Erythroblast (primary cell): ENCODE measurements at regions not wholly inside any gene's neighbourhood (a gene's known extent, or its start where the extent isn't known, plus 50 kb on each side); places are given as distances from the start of the nearest gene placed in this dataset.

ENCODE experiments used
- DNase-seq, 2 experiments: peaks; one replicate each; lab custom pipeline; 2025; lab: John Stamatoyannopoulos, UW
- GATA1 ChIP-seq: IDR thresholded peaks from 2 replicates; pipeline ENCODE4 v1.6.1; 2011; ENCODE audit warnings: low read depth, mild to moderate bottlenecking, control low read depth, low read length, moderate library complexity
- POLR2A ChIP-seq: IDR thresholded peaks from 2 replicates; pipeline ENCODE4 v1.6.1; 2011; ENCODE audit warnings: mild to moderate bottlenecking, low read length

GRCh38 chr2:153079315-153079714 lies 360.9 kb downstream of the ARL6IP6 start:
- DNase-seq: no peak

GRCh38 chr2:153077311-153077710 lies 358.9 kb downstream of the ARL6IP6 start:
- no peak for DNase-seq
- TF ChIP-seq GATA1 (no peak), POLR2A (no peak)

More at GRCh38 chr2:153079315-153079714, 360.9 kb downstream of the ARL6IP6 start:
- TF ChIP-seq POLR2A (no peak), GATA1 (no peak)

DNA sequence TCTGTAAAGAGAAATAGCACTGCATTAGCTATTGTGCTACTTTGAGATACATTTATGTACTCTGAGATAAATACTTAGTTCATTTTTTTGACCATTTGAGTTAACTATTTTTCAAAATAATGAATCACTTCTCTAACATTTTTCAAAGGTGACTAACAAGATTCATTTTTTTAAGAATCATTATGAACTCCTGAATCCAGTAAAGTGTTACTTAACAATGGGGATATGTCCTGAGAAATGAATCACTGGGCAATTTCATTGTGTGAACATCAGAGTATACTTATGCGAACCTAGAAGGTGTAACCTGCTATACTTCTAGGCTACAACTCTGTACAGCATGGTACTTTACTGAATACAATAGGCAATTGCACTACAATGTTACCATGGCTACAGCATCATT lies 355.8 kb downstream of the ARL6IP6 start:
- no peak for DNase-seq
- no peak for TF ChIP-seq POLR2A
- TF ChIP-seq GATA1: no peak

DNA sequence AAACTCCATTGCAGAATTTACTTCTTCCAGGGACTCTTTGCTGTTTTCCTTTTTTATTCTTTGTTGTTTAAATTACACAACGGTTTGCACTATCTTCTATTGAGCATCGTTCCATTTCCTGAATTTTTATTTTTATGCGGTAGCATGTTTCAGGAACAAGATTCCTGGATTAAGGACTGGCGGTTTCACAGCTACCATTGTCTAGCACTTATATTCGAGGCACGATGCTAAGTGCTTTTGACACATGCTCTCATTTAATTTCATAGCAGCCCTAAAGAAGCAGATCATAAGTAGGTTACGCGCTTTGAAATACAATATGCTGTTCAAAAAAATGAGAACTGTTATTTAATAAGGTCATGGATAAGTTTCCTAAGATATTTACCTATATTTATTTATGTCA lies 354.4 kb downstream of the ARL6IP6 start:
- TF ChIP-seq GATA1: no peak
- TF ChIP-seq POLR2A: no peak
- DNase-seq: no peak

DNA sequence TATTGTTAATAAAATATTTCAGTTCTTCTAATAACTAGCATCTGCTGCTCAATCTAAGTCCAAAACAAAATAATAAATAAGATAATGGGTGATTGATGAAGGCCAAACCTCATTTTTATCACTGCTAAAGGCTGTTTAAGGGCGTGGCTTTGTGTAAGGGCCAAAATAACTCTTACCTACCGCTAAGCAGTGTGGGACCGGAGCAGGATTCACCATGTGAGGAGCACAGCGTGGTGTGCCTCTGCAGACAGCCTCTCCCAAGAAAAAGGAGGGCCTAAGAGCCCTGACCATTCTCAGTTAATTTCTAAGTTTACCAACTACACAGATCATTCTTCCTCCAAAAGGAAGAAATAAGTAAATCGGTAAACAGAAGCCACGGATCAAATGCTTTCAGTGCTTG lies 353.7 kb downstream of the ARL6IP6 start:
- DNase-seq: no peak
- TF ChIP-seq POLR2A: no peak
- TF ChIP-seq GATA1: no peak

DNA sequence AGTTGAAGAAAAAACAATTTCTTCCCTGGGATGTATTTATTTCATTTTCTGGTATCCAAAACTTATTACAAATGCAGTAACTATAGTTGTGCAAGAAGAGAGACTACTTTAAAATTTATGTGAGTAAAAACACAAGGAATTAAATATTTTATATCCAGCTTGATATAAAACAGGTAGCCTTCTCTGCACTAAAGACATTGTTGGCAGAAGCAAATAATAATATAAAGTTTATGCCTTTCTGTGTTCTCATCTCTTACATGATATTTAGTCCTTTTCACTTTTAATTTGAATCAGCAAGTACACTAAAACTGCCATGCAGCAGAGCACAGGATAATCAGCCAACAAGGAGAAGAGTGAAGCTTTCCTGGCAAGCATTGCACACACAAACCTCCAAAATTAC lies 352.7 kb downstream of the ARL6IP6 start:
- no peak for DNase-seq
- no peak for TF ChIP-seq POLR2A
- no peak for TF ChIP-seq GATA1

GRCh38 chr2:153068915-153069314 lies 350.5 kb downstream of the ARL6IP6 start:
- no peak for DNase-seq
- TF ChIP-seq POLR2A: no peak
- TF ChIP-seq GATA1: no peak

- no peak for TF ChIP-seq GATA1
- no peak for TF ChIP-seq POLR2A
- DNase-seq: no peak
Measured at GRCh38 chr2:153068052-153068451, 349.6 kb downstream of the ARL6IP6 start.

- TF ChIP-seq POLR2A: no peak
- TF ChIP-seq GATA1: no peak
- no peak for DNase-seq
Measured at GRCh38 chr2:153059338-153060052, 341.1 kb downstream of the ARL6IP6 start.

DNA sequence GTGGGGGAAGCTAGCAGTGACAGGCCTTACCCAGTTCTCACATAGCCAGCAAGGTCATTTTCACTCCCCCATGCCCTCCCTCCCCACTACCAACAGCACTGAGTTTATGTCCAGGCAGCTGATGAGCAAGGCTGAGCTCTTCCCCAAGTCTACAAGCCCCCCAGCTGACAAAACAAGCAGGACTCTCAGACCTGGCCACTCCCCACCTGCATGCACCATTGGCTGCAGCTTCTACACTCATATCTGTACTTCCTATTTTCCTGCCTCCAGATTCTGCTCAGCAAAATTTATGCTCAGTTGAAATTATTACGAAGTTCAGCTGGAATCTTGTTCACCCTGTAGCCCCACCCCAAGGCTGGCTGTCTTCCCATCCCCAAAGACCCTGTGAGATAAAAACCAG lies 339.3 kb downstream of the ARL6IP6 start:
- TF ChIP-seq POLR2A (no peak), GATA1 (no peak)
- no peak for DNase-seq

DNA sequence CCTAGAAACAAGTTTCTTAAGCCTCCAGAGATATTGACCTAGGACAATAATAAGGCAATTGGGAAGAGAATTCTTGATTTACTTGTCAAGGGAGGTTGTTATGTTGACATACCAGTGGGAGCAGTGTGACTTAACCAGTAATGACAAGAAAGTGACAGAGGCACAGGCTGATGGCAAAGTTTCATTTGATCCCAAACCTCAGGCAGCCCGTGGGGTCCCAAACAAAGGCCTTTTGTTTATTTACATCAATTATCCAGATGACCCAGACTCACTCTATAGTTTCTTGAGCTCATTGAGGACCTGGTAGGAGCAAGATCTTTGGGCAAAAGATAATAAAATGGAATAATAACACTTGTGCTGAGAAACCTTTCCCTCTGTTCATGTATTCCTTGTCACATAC lies 336.8 kb downstream of the ARL6IP6 start:
- TF ChIP-seq GATA1: no peak

DNA sequence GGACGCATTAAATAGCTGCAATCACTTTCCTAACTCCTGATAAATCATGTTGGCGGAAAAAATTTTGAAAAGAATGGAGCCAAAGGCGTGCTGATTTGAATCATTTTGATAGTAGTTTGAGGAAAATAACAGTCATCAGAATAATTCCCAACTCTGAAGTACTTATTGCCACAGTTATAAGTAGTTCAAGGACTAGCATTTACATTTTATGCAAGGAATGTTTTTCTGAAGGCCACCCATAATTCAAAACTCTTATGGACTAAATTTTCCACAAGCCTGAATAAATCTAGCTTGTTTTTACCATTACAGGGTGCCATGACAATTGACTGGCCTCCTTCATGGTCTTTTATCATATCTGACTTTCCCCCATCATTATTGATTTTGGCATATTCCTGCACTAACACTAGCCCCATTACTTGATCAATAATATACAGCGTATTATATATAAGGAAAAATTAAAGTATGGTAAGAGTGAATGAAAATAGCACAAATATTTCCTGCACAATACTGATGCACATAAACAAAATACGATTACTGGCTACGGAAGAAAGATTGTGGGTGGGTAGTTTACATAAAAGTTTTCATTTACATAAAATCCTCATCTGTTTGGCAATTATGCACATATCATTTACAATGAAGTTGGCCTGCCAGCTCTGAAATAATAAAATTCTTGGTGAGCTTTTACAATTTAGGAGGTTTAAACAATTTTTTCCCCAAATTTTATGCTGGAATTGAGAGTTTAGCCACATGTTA lies 334.6 kb downstream of the ARL6IP6 start:
- no peak for TF ChIP-seq POLR2A
- TF ChIP-seq GATA1: no peak
- no peak for DNase-seq

More for the DNA sequence above, 336.8 kb downstream of the ARL6IP6 start:
- DNase-seq: no peak

GRCh38 chr2:153047220-153047619 lies 328.8 kb downstream of the ARL6IP6 start:
- no peak for DNase-seq
- no peak for TF ChIP-seq POLR2A
- no peak for TF ChIP-seq GATA1

- DNase-seq: no peak
- TF ChIP-seq POLR2A (no peak), GATA1 (no peak)
Measured at GRCh38 chr2:153043385-153043784, 325.0 kb downstream of the ARL6IP6 start.
